ENCODE measurements at regions not wholly inside any gene's neighbourhood (a gene's known extent, or its start where the extent isn't known, plus 50 kb on each side); places are given as distances from the start of the nearest gene placed in this dataset.

DNA sequence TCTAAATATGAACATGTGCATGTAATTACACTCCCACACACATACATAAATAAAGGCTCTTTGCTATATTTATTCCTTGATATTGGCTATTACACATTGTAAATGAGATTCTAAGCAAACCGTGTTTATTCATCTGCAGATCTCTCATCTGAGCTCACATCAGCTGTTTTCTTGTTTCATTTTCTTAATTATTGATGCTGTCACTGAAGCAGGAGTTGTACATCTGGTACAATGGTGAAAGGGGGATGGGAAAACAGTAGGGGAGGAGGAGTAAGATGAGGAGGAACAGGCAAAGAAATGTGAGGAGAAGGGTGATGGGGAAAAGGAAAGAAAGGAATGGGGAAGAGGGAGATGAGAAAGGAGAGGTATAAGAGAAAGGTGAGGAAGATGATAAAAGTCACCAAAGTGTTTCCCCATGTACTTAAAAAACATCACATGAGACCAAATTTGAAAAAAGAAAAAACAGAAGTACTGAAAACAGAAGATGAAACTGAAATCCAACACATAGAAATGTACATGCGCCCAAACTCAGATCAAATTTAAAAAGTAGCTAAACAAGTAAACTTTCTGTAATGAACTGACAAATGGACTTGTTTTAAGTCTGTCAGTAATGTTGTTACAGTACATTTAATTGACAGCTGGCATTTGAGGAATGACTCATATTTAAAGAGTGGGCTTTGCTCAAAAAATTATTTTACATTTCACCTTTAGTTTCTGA is 472.2 kb downstream of the ARL4A start:
- Histone ChIP-seq H3K4me3 (replicated peaks; ENCODE audit: insufficient read depth, low read length) (no peak overlapping the region), H3K27me3 (ENCODE audit: insufficient read depth, poor library complexity, severe bottlenecking) (no peaks in the 10 kb centered on the region), H3K27ac (replicated peaks) (no peak overlapping the region)
- DNase-seq (ENCODE audit: low read depth in 1 of 2, low spot score in 1 of 2), result no peak
- TF ChIP-seq POLR2AphosphoS5 (IDR thresholded peaks at IDR 0.05; ENCODE audit: low read depth) (no peak), GABPA (IDR thresholded peaks at IDR 0.05; ENCODE audit: low read depth) (no peak), SPI1 (IDR thresholded peaks at IDR 0.05; ENCODE audit: borderline replicate concordance, low read depth) (no peak)
- TF ChIP-seq, protein P1, sequence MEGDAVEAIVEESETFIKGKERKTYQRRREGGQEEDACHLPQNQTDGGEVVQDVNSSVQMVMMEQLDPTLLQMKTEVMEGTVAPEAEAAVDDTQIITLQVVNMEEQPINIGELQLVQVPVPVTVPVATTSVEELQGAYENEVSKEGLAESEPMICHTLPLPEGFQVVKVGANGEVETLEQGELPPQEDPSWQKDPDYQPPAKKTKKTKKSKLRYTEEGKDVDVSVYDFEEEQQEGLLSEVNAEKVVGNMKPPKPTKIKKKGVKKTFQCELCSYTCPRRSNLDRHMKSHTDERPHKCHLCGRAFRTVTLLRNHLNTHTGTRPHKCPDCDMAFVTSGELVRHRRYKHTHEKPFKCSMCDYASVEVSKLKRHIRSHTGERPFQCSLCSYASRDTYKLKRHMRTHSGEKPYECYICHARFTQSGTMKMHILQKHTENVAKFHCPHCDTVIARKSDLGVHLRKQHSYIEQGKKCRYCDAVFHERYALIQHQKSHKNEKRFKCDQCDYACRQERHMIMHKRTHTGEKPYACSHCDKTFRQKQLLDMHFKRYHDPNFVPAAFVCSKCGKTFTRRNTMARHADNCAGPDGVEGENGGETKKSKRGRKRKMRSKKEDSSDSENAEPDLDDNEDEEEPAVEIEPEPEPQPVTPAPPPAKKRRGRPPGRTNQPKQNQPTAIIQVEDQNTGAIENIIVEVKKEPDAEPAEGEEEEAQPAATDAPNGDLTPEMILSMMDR (IDR thresholded peaks at IDR 0.05; ENCODE audit: insufficient read depth, low read length), result no peak
- TF ChIP-seq, protein P2, sequence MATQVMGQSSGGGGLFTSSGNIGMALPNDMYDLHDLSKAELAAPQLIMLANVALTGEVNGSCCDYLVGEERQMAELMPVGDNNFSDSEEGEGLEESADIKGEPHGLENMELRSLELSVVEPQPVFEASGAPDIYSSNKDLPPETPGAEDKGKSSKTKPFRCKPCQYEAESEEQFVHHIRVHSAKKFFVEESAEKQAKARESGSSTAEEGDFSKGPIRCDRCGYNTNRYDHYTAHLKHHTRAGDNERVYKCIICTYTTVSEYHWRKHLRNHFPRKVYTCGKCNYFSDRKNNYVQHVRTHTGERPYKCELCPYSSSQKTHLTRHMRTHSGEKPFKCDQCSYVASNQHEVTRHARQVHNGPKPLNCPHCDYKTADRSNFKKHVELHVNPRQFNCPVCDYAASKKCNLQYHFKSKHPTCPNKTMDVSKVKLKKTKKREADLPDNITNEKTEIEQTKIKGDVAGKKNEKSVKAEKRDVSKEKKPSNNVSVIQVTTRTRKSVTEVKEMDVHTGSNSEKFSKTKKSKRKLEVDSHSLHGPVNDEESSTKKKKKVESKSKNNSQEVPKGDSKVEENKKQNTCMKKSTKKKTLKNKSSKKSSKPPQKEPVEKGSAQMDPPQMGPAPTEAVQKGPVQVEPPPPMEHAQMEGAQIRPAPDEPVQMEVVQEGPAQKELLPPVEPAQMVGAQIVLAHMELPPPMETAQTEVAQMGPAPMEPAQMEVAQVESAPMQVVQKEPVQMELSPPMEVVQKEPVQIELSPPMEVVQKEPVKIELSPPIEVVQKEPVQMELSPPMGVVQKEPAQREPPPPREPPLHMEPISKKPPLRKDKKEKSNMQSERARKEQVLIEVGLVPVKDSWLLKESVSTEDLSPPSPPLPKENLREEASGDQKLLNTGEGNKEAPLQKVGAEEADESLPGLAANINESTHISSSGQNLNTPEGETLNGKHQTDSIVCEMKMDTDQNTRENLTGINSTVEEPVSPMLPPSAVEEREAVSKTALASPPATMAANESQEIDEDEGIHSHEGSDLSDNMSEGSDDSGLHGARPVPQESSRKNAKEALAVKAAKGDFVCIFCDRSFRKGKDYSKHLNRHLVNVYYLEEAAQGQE (IDR thresholded peaks at IDR 0.05; ENCODE audit: insufficient replicate concordance, low read depth), result no peak

DNA sequence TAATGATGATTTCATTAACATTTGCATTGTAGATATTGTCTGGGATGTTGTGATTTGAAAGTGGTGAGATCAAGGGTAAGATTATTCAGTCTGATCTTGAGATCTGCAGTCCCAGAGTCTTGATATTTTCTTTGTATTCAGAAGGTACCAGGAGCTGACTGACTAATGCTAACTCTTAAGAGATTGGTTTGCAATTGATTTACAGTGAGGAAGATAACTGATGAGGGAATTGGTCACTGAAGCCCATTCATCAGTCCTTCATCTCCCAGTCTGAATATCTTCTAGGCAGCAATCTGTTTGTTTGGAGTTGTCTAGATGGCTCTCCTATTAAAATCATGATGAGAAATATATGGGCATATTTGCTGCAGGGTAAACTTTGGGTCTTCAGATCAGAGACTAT is 473.7 kb downstream of the ARL4A start:
- H3K27ac ChIP-seq (replicated peaks), result no peak overlapping the region
- H3K4me3 ChIP-seq (replicated peaks; ENCODE audit: insufficient read depth, low read length), result no peak overlapping the region
- TF ChIP-seq SPI1 (IDR thresholded peaks at IDR 0.05; ENCODE audit: borderline replicate concordance, low read depth) (no peak), POLR2AphosphoS5 (IDR thresholded peaks at IDR 0.05; ENCODE audit: low read depth) (no peak), GABPA (IDR thresholded peaks at IDR 0.05; ENCODE audit: low read depth) (no peak)
- TF ChIP-seq, protein P2 (IDR thresholded peaks at IDR 0.05; ENCODE audit: insufficient replicate concordance, low read depth), result no peak
- TF ChIP-seq, protein P1 (IDR thresholded peaks at IDR 0.05; ENCODE audit: insufficient read depth, low read length), result no peak
- H3K27me3 ChIP-seq (ENCODE audit: insufficient read depth, poor library complexity, severe bottlenecking), result no peaks in the 10 kb centered on the region
- DNase-seq (ENCODE audit: low read depth in 1 of 2, low spot score in 1 of 2), result no peak

DNA sequence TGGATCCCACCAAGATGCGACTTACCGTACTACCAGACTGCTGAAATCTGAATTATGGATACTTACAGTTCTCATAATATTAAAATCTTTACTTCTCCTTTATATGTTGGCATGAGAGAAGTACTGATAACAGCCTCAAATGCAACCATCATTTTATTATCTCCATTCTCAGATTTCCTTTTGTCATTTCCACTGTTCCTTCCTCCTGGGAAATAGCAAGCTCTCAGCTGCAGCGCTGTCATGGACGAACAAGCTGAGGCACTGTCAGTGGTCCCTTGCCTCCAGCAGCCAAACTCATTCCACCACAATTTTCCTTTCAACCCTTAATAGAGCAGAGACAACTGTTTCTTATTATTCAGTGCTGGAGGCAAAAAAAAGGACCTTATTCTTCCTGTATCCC is 478.4 kb downstream of the ARL4A start:
- TF ChIP-seq, protein P2 (IDR thresholded peaks at IDR 0.05; ENCODE audit: insufficient replicate concordance, low read depth), result no peak
- no peak for TF ChIP-seq GABPA (IDR thresholded peaks at IDR 0.05; ENCODE audit: low read depth)
- TF ChIP-seq POLR2AphosphoS5 (IDR thresholded peaks at IDR 0.05; ENCODE audit: low read depth), result no peak
- Histone ChIP-seq H3K27me3 (ENCODE audit: insufficient read depth, poor library complexity, severe bottlenecking) (no peaks in the 10 kb centered on the region), H3K4me3 (replicated peaks; ENCODE audit: insufficient read depth, low read length) (no peak overlapping the region), H3K27ac (replicated peaks) (no peak overlapping the region)
- DNase-seq (ENCODE audit: low read depth in 1 of 2, low spot score in 1 of 2), result no peak
